Karpas-422 (cell line): ENCODE measurements at regions not wholly inside any gene's neighbourhood (a gene's known extent, or its start where the extent isn't known, plus 50 kb on each side); places are given as distances from the start of the nearest gene placed in this dataset.

Experiments
- DNase-seq: peaks from one replicate; pipeline ENCODE4 v3.0.0-alpha.2; 2015
- H2AFZ ChIP-seq: fragments of 200-600 bp; sonication (generic); 2 replicates; pipeline ENCODE4 v1.6.1; 2014; ENCODE audit warnings: antibody characterized with exemption, low read length, mixed read lengths
- H3K27ac ChIP-seq: fragments of 200-600 bp; sonication (generic); 2 replicates; pipeline ENCODE4 v1.5.1; 2014; ENCODE audit warnings: mild to moderate bottlenecking, low read length, moderate library complexity
- H3K27me3 ChIP-seq: fragments of 200-600 bp; sonication (generic); 2 replicates; pipeline ENCODE4 v1.6.1; 2014; ENCODE audit warnings: low read length, mixed read lengths
- H3K36me3 ChIP-seq: fragments of 200-600 bp; sonication (generic); 2 replicates; pipeline ENCODE4 v1.6.1; 2014; ENCODE audit warnings: low read length, mixed read lengths; ENCODE audit not compliant: insufficient read depth
- H3K4me1 ChIP-seq: fragments of 200-600 bp; sonication (generic); 2 replicates; pipeline ENCODE4 v1.6.1; 2014; ENCODE audit warnings: mild to moderate bottlenecking, low read length, mixed read lengths
- H3K4me2 ChIP-seq: fragments of 200-600 bp; sonication (generic); 2 replicates; pipeline ENCODE4 v1.6.1; 2014; ENCODE audit warnings: low read length, low read depth, mild to moderate bottlenecking; ENCODE audit not compliant: poor library complexity, severe bottlenecking
- H3K4me3 ChIP-seq: fragments of 200-600 bp; sonication (generic); 2 replicates; pipeline ENCODE4 v1.5.1; 2014; ENCODE audit warnings: mild to moderate bottlenecking, antibody characterized with exemption, low read length, mixed read lengths
- H3K79me2 ChIP-seq: fragments of 200-600 bp; sonication (generic); 2 replicates; pipeline ENCODE4 v1.6.1; 2014; ENCODE audit warnings: mild to moderate bottlenecking, low read length, mixed read lengths
- H3K9ac ChIP-seq: fragments of 200-600 bp; sonication (generic); 2 replicates; pipeline ENCODE4 v1.6.0; 2014; ENCODE audit warnings: low read length
- H3K9me2 ChIP-seq: fragments of 200-600 bp; sonication (generic), shearing (Covaris generic); replicated peaks from 2 replicates; pipeline ENCODE4 v1.6.0; 2014; ENCODE audit warnings: mild to moderate bottlenecking, low read length, moderate library complexity; ENCODE audit not compliant: insufficient read depth
- H3K9me3 ChIP-seq: fragments of 300-700, 200-600 bp; sonication (generic); 2 replicates; pipeline ENCODE4 v1.6.1; 2014; ENCODE audit warnings: low read length, mixed read lengths
- H4K20me1 ChIP-seq: fragments of 200-600 bp; sonication (generic); 2 replicates; pipeline ENCODE4 v1.6.1; 2014; ENCODE audit warnings: mild to moderate bottlenecking, antibody characterized with exemption, low read length, low read depth; ENCODE audit not compliant: insufficient read depth

GRCh38 chr7:155955367-155955635, 143.0 kb upstream of the SHH start:
- Histone ChIP-seq H3K4me3 (no peak overlapping the region), H3K36me3 (no peaks in the 10 kb centered on the region), H3K27ac (no peak overlapping the region), H2AFZ (no peak overlapping the region), H3K9me2 (no peaks in the 10 kb centered on the region), H4K20me1 (no peaks in the 10 kb centered on the region), H3K4me1 (no peaks in the 10 kb centered on the region), H3K9me3 (no peaks in the 10 kb centered on the region), H3K27me3 (no peaks in the 10 kb centered on the region), H3K4me2 (no peak overlapping the region), H3K79me2 (no peaks in the 10 kb centered on the region), H3K9ac (no peak overlapping the region)
- no peak for DNase-seq

DNA sequence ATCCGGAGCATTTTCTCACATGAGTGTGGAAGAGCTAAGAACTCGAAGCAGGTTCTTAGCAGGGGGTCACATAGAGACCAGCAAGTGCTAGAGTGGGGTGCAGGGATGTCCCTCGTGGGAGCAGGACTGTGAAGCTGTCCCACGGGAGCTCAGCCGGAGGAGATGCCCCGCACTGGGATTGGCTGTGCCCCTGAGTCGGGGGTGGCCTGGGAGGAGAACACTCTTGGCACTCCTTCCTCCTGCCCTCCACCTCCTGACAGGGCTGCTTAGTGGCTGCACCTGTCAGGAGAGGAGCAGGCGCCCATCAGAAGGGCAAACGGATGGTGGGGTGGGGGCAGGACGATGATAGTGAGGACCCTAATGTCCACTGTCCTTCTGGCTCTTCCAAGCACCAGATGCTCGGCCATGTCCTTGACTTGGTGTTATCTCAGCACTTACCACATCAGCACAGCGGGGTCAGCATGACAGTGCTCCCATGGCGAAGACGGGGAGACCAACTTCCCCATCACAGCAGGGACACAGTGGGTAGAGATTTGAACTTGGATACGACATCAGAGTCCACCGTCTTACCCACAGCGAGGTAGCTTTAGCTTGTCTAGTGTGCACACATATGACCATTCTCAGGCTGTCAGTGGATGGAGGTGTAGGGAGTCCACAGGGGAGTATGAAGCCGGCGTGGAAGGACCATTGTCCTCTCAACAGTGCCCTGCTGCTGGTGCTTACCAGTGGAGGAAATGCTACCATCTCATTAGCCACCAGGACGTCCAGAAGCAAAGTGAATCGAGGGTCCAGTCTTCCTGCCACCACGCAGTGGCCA, 142.5 kb upstream of the SHH start:
- H3K27ac ChIP-seq = no peak overlapping the region
- no peak overlapping the region for H3K9ac ChIP-seq
- no peaks in the 10 kb centered on the region for H3K9me3 ChIP-seq
- no peak overlapping the region for H3K4me2 ChIP-seq
- no peak overlapping the region for H3K4me3 ChIP-seq
- no peaks in the 10 kb centered on the region for H4K20me1 ChIP-seq
- H3K9me2 ChIP-seq = no peaks in the 10 kb centered on the region
- H3K79me2 ChIP-seq = no peaks in the 10 kb centered on the region
- no peak overlapping the region for H2AFZ ChIP-seq
- no peaks in the 10 kb centered on the region for H3K4me1 ChIP-seq
- H3K27me3 ChIP-seq = no peaks in the 10 kb centered on the region
- DNase-seq = no peak
- H3K36me3 ChIP-seq = no peaks in the 10 kb centered on the region

GRCh38 chr7:155953781-155954549, 141.7 kb upstream of the SHH start:
- H3K79me2 ChIP-seq = no peaks in the 10 kb centered on the region
- DNase-seq = no peak
- no peaks in the 10 kb centered on the region for H3K27me3 ChIP-seq
- no peaks in the 10 kb centered on the region for H3K9me2 ChIP-seq
- H3K4me2 ChIP-seq = no peak overlapping the region
- H3K36me3 ChIP-seq = no peaks in the 10 kb centered on the region
- no peak overlapping the region for H3K9ac ChIP-seq
- no peak overlapping the region for H2AFZ ChIP-seq
- H3K9me3 ChIP-seq = no peaks in the 10 kb centered on the region
- no peak overlapping the region for H3K4me3 ChIP-seq
- no peaks in the 10 kb centered on the region for H3K4me1 ChIP-seq
- no peaks in the 10 kb centered on the region for H4K20me1 ChIP-seq
- no peak overlapping the region for H3K27ac ChIP-seq

DNA sequence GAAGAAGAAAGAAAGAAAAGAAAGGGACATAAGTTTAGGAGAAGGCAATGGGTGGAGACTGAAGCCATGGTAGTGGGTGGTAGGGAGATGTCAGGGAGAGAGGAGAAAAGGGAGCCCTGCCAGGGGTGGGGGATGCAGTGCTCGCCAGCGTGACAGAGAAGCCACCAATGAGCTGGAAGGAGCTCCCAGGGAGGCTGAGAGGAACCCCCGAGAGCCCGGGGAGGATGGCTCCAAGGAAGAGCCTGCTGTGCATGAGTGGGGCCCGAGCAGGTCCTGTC, 141.2 kb upstream of the SHH start:
- Histone ChIP-seq H3K36me3 (no peaks in the 10 kb centered on the region), H3K4me1 (no peaks in the 10 kb centered on the region), H3K4me3 (no peak overlapping the region), H3K27ac (no peak overlapping the region), H3K79me2 (no peaks in the 10 kb centered on the region), H3K9ac (no peak overlapping the region), H2AFZ (no peak overlapping the region), H3K4me2 (no peak overlapping the region), H3K9me3 (no peaks in the 10 kb centered on the region), H3K27me3 (no peaks in the 10 kb centered on the region), H3K9me2 (no peaks in the 10 kb centered on the region), H4K20me1 (no peaks in the 10 kb centered on the region)
- DNase-seq = no peak

DNA sequence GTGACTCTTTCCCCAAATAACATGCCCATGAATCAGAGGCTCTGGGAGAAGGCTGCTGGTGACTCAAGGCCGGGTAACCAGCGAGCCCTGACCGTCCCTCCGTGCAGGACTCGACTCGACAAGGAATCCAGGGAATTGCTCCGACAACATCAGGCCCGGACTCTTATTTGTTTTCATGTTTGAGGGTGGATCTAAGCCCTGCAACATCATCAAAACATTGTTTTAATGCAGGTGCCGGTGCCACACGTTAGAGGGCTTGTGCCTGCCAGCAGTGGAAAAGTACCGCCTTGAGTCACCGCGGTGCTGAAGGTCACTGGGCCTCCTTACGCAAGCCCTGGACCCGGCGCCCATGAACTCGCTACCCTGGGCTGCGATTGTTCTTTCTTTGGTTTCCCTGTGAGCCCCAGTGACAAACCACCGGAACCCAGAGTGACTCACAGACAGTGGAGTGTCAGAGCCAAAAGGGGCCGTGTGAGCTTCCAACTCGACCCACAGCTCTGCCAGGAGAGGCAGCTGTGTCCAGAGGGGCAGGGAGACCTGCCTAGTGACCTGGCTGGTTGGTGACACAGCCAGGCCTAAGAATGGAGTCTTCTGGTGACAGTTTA, 139.4 kb upstream of the SHH start:
- no peaks in the 10 kb centered on the region for H3K4me1 ChIP-seq
- no peak for DNase-seq
- H3K27ac ChIP-seq = no peak overlapping the region
- H3K9me3 ChIP-seq = no peaks in the 10 kb centered on the region
- no peaks in the 10 kb centered on the region for H3K36me3 ChIP-seq
- no peaks in the 10 kb centered on the region for H3K79me2 ChIP-seq
- no peak overlapping the region for H3K9ac ChIP-seq
- no peak overlapping the region for H3K4me2 ChIP-seq
- no peak overlapping the region for H3K4me3 ChIP-seq
- no peaks in the 10 kb centered on the region for H3K27me3 ChIP-seq
- H3K9me2 ChIP-seq = no peaks in the 10 kb centered on the region
- no peak overlapping the region for H2AFZ ChIP-seq
- H4K20me1 ChIP-seq = no peaks in the 10 kb centered on the region

DNA sequence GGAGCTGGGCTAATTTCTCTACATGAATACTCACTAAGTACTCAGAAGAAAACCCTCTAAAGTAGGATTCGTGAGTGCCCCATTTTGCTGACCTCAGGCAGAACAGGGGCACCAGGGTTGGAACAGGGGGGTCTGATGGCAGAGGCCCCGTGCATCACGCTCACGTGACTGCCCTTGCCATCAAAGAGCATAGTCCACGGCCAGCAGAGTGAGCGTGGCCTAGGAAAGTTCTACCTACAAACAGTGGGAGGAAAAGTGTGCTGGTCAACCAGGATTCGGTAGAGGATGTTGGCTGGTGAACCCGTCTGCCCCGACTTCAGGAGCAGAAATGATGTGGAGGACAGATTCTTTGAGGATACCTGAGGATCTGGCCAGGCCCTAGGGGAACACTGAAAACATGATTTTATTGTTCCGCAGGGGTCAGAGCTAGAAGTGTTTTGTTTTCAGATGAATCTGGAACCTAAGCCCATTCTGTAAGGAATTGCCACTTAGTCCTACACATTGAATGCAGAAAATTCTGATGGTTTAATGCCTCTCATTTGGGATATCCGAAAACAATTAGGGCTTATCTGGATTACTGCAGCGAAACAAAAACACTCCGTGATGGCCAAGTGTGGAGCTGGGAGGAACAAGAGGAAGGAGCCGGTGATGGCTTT, 138.8 kb upstream of the SHH start:
- no peak overlapping the region for H3K9ac ChIP-seq
- no peaks in the 10 kb centered on the region for H3K27me3 ChIP-seq
- H3K79me2 ChIP-seq = no peaks in the 10 kb centered on the region
- no peaks in the 10 kb centered on the region for H4K20me1 ChIP-seq
- no peak overlapping the region for H3K4me2 ChIP-seq
- H3K9me3 ChIP-seq = no peaks in the 10 kb centered on the region
- H3K9me2 ChIP-seq = no peaks in the 10 kb centered on the region
- no peak overlapping the region for H3K4me3 ChIP-seq
- no peaks in the 10 kb centered on the region for H3K36me3 ChIP-seq
- no peaks in the 10 kb centered on the region for H3K4me1 ChIP-seq
- no peak for DNase-seq
- H2AFZ ChIP-seq = no peak overlapping the region
- H3K27ac ChIP-seq = no peak overlapping the region

DNA sequence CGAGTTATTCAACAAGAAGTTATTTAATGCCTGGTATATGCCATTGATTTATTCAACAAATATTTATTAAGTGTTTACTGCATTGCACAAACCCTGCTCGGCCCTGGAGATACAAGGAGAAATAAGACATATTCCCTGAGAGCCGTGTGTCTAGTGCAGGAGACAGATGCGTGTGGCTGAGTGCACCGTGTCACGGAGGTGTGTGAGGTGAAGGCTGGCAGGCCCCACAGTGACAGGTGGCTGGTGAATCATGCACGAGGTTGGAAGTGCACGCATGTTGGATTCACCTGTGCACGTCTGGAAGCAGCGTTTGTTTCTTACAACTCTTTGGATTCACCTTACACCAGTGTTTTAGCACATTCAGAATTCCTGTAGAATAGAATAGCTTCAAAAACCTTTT, 136.6 kb upstream of the SHH start:
- H3K4me2 ChIP-seq = no peak overlapping the region
- no peaks in the 10 kb centered on the region for H3K27me3 ChIP-seq
- H3K27ac ChIP-seq = no peak overlapping the region
- H3K9me2 ChIP-seq = no peaks in the 10 kb centered on the region
- no peaks in the 10 kb centered on the region for H4K20me1 ChIP-seq
- H3K79me2 ChIP-seq = no peaks in the 10 kb centered on the region
- H2AFZ ChIP-seq = no peak overlapping the region
- no peaks in the 10 kb centered on the region for H3K9me3 ChIP-seq
- DNase-seq = no peak
- no peaks in the 10 kb centered on the region for H3K4me1 ChIP-seq
- no peak overlapping the region for H3K9ac ChIP-seq
- no peaks in the 10 kb centered on the region for H3K36me3 ChIP-seq
- no peak overlapping the region for H3K4me3 ChIP-seq

DNA sequence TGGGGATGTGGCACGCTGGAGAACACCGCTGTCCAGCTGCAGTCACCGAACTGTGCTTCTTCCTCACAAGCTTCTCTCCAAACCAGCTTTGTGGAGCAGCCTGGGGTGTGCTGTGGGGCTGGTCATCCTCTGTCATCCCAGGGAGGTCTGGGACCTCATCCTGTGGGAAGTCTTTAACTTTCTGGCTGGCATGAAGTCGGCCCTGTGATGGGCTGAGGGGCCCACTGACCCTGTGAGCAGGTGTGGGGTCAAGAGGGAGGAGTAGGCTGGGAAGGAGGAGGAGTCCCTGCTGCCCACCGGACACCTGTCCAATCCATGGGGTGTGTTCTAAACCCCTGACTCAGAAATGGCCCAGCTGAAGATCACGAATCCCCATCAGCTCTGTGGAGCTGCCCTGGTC, 136.2 kb upstream of the SHH start:
- Histone ChIP-seq H3K4me2 (no peak overlapping the region), H3K4me1 (no peaks in the 10 kb centered on the region), H3K36me3 (no peaks in the 10 kb centered on the region), H3K27me3 (no peaks in the 10 kb centered on the region), H3K4me3 (no peak overlapping the region), H3K27ac (no peak overlapping the region), H2AFZ (no peak overlapping the region), H3K9me2 (no peaks in the 10 kb centered on the region), H3K9ac (no peak overlapping the region), H3K79me2 (no peaks in the 10 kb centered on the region), H3K9me3 (no peaks in the 10 kb centered on the region), H4K20me1 (no peaks in the 10 kb centered on the region)
- no peak for DNase-seq
